Fibroblast of the aortic adventitia (primary cell): ENCODE measurements at regions not wholly inside any gene's neighbourhood (a gene's known extent, or its start where the extent isn't known, plus 50 kb on each side); places are given as distances from the start of the nearest gene placed in this dataset.

Experiments
- DNase-seq: peaks from one replicate; pipeline ENCODE4 v3.0.0-alpha.2; 2010; ENCODE audit warnings: low read depth
- H3K4me3 ChIP-seq: 2 replicates; pipeline ENCODE4 v1.5.1; 2011; ENCODE audit warnings: low read depth, mild to moderate bottlenecking, control low read depth, low read length, moderate library complexity
- TF ChIP-seq, protein P1 (sequence below): IDR thresholded peaks from 2 replicates; pipeline ENCODE4 v1.5.1; 2011; ENCODE audit warnings: mild to moderate bottlenecking, low read length, control low read depth, inconsistent platforms; ENCODE audit not compliant: insufficient read depth

DNA sequence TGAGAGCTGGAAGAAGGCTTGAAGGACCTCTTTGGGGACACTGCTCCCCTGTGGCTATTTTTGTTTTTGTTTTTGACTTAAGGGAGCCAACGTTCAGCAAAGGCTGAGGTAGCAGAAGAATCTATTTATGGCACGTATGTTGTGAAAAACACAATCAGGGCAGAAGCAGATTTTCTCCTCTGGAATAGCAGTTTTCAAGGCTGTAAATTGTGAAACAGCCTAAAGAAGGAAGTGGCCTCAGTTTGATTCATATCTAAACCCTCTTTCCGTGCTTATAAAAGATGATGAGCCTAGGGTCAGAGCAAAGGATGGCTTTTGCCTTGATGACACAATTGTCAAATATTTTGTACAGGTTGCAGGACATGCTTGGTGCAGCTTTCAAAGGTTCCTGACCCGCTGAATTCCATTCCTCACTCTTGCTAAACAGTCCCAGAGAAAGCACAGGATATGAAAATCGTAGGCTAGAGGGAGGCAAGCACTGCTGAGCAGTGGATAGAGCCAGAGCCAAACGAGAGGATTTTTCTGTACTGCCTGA is 106.2 kb upstream of the DLX2 start:
- no peak overlapping the region for H3K4me3 ChIP-seq
- peak; percentile 43 for DNase-seq

DNA sequence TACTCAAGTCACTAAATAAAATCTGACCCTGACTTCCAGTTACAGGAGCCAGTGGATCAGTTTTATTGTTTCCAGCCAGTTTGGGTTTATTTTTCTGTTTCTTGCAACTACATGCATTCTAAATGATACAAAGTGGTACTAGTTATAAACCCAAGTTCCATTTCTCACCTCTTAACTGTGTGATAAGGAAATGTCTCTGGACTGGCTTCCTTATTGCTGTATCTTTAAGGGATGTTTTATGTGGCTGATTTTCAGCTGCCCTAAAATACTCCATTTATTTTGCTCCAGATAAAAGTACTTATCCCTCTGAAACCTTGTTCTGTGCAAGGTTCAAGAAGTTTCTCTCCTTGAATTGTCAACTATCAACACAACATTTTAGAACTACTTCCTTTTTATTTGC is 107.9 kb upstream of the DLX2 start:
- DNase-seq, result no peak
- TF ChIP-seq, protein P1, sequence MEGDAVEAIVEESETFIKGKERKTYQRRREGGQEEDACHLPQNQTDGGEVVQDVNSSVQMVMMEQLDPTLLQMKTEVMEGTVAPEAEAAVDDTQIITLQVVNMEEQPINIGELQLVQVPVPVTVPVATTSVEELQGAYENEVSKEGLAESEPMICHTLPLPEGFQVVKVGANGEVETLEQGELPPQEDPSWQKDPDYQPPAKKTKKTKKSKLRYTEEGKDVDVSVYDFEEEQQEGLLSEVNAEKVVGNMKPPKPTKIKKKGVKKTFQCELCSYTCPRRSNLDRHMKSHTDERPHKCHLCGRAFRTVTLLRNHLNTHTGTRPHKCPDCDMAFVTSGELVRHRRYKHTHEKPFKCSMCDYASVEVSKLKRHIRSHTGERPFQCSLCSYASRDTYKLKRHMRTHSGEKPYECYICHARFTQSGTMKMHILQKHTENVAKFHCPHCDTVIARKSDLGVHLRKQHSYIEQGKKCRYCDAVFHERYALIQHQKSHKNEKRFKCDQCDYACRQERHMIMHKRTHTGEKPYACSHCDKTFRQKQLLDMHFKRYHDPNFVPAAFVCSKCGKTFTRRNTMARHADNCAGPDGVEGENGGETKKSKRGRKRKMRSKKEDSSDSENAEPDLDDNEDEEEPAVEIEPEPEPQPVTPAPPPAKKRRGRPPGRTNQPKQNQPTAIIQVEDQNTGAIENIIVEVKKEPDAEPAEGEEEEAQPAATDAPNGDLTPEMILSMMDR, result no peak
- no peak overlapping the region for H3K4me3 ChIP-seq

More for the DNA sequence above, 106.2 kb upstream of the DLX2 start:
- TF ChIP-seq, protein P1, result no peak

DNA sequence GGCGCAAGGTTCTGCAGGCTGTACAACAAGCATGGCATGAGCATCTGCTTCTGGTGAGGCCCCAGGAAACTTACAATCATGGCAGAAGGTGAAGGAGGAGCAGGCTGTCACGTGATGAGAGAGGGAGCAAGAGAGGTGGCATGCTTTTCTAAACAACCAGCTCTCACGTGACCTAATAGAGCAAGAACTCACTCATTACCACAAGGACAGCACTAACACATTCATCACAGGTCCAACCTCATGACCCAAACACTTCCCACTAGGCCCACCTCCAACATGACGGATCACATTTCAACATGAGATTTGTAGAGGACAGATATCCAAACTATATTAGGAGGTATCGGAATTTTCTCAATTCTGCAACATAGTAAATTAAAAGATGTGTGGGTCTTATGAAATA is 108.8 kb upstream of the DLX2 start:
- TF ChIP-seq, protein P1, result no peak
- DNase-seq, result no peak
- H3K4me3 ChIP-seq, result no peak overlapping the region

DNA sequence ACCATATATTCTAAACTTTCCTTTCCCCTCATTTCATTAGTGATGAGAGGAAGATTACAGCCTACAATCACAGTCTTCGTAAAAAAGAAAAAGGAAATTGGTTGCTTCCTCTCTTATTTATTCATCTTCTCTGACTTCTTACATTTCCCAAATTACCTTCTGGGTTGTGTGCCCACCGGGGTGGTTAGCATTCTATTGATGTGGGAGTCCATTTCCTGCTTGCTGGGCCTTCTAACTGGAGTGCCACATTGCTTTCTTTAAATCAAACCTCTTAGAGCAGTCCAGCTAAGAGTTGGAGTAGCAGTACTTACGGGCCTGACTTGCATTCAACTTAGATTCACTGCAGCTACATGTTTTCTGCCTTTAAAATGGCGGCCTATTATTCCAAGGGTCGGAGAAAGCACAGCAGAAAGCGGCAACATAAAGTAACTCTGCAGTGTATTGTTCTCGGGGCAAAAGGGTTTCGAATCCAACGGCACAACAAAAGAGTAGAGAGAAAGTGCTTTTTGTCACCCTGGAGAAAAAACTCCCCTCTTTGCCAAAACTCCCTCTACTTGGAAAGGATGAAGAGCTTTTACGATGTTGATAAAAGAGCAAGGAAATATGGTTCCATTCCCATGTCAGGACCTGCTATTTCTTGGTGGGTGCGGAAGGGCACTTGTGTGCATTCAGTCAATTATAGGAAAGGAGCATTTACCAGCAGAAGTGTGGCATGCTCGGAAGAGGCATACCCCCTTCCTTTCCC is 110.6 kb upstream of the DLX2 start:
- H3K4me3 ChIP-seq, result no peak overlapping the region
- TF ChIP-seq, protein P1, result no peak
- no peak for DNase-seq

DNA sequence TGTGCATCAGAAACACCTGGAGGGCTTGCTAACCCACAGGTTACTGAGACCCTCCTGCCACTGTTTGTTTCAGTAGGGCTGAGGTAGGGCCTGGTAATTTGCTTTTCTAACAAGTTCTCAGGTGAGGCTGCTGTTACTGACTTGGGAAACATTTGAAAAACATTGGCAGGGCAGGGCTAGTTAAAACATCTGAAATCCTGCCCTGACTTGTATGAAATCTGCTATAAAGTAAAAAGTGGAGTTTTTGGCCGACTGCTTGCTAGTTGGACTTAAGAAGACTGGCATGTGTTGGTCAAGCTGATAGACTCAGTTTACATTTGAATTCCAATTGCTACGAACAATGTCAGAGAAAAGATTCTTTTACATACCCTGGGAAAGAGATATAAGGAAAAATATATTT is 111.6 kb upstream of the DLX2 start:
- H3K4me3 ChIP-seq, result no peak overlapping the region
- TF ChIP-seq, protein P1, result no peak
- DNase-seq, result no peak

DNA sequence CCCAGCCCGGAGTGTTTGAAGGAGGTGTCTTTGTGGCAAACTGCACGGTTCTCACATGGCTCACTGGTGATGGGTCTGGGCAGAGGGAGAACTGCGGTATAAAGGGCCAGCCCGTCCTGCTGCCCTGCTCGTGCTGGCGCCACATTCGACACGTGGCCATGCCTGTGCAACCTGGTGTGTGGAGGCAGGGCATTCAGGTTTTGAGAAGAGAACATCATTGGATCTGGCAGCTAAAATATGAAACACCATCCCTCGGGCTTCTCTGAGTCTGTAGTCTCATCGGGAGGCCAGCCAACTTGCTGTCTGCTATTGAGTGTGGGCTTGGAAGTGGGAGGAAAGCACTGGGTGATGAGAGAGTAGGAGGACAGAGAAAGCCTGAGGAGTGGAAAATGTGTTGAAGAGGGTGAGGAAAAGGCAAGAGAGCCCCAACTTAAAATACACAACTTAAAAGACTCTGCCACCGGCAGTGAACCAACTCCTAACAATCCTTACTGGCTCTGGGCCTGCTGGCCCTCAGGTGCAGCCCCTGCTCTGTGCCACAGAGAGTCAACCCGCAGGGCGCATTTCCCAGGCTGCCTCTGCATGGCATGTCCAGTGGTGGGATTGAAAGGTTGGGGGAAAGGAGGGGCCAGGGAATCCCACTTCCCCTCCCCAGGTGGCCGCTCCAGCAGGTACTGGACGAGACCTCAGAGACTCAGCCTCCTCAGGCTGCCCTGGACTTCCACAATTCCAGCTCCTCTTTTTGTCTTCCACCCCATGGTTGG is 112.7 kb upstream of the DLX2 start:
- H3K4me3 ChIP-seq, result no peak overlapping the region
- TF ChIP-seq, protein P1, result no peak
- no peak for DNase-seq
